ENCODE measurements at regions not wholly inside any gene's neighbourhood (a gene's known extent, or its start where the extent isn't known, plus 50 kb on each side); places are given as distances from the start of the nearest gene placed in this dataset.

DNA sequence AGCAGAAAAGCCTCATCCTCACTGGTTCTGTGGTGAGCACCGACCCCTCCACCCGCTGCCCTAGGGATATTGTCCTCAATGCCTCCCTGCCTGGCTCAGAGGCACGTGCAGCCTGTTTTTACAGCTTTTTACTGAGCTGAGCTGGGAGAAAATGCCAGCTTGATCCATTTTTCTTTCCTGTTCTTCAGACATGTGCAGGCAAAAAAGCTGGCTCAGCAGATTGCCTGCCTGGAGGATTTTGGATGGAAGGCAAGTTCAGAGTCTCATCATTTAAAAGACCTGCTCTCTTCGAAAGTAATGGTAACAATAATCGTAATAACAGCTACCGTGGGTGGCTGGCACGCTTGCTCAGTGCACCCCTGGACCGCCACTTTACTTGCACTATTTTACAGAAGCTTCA lies 135.0 kb upstream of the SMIM23 start:
- DNase-seq (ENCODE audit: low read depth) = no peak

DNA sequence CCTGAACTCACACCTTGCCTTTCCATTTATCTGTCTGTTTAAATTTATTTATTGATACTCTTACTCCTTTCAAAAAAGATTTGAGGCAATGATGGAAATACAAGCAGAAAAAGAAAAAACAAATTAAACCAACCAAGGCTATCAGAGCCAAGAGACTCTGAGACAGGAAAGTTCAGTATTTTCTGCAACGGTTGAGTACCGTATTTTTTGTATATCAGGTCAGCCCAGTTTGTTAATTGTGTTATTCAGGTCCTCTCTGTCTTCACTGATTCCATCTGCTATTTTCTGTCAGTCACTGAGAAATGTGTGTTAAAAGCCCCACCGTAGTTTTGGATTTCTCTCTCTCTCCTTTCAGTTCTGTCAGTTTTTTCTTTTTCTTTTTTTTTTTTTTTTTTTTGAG lies 134.5 kb upstream of the SMIM23 start:
- no peak for DNase-seq (ENCODE audit: low read depth)

DNA sequence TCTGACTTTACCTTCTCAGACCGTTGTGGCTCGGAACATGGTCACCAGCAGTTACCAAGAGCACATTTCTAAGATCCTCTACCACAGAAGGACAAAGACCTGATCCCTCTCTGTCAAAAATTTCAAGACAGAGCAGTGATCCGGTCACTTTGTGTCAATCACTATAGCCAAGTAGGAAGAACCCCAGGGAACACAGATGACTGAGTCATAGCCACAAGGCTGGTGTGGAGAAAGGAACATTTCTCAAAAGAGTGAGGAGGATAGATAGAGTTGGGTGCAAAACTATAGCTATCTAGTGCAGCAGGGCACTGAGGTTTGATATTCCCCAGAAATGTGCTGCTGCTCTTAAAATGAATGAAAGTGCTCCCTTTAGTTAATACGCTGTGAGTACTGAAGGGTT lies 130.7 kb upstream of the SMIM23 start:
- no peak for DNase-seq (ENCODE audit: low read depth)

DNA sequence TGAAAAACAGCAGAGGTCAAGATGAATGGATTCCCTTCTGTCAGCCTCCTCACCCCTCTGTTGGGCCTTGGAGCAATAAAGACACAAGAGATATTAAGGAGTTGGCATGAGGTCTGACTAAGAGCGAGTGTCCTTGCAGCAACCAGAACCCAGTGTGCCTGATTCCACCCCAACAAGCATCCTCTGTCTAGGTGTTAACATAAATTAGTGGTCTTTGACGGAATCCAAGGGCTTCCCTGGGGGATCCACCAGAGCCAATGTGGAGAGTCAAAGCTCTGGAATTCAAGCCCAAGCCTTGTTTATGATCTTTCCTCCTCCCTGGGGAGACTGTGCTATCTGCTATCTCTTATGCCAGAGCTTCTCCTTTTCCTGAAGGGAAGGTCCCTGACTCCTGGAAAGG lies 128.1 kb upstream of the SMIM23 start:
- DNase-seq (ENCODE audit: low read depth) = no peak

DNA sequence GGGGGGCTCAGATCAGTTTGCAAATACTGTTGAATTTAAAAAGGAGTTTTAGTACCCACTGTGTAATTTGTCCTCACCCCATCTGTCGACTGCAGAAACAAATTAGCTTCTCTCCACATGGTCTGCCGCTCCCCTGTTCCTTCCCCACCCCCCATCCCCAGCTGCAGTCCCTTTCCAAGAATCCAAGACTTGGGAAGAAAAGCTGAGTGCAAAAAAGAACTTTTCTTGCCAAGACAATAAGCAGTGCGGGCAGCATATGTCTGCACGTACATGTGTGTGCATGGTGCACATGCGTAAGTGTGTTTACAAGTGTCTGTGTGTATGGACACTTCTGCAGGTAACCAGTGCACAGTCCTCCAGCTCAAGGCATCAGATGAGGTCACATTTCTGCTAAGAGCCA lies 125.7 kb upstream of the SMIM23 start:
- no peak for DNase-seq (ENCODE audit: low read depth)

DNA sequence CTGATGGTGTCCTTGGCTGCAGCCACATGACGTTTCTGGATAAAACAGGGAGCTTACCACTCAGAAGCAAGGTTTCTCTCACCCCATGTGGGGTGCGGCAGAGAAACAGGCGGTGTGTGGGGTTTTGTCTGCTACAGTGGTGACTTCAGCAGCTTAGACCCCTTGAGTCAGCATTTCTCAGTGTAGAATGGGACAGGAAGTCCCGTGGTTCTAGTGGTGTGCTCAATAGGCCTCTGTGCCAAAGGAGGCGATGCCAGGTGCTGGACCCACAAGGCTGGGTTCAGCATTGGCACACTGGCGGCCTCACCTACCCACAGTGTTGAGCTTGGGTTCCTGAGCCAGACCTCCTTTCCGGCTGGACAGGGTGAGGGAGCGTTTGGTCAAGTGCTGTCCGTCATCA lies 125.2 kb upstream of the SMIM23 start:
- no peak for DNase-seq (ENCODE audit: low read depth)

DNA sequence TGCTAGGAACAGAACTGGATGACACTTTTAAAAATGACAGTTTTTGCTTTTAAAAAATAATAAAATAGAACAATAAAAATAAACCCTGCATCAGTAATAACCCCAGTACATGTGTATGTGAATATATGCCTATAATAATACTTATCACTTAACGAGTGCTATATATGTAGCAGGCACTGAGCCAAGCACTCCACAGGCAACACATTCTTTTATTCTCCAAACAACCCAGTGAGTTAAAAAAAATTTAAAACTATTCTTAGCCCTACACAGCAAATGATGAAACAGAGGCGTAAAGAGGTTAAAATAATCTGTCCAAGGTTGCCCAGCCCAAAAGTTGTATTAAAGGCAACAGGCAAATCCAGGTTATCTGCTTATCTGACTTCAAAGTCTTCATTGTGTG lies 124.5 kb upstream of the SMIM23 start:
- DNase-seq (ENCODE audit: low read depth) = no peak

DNA sequence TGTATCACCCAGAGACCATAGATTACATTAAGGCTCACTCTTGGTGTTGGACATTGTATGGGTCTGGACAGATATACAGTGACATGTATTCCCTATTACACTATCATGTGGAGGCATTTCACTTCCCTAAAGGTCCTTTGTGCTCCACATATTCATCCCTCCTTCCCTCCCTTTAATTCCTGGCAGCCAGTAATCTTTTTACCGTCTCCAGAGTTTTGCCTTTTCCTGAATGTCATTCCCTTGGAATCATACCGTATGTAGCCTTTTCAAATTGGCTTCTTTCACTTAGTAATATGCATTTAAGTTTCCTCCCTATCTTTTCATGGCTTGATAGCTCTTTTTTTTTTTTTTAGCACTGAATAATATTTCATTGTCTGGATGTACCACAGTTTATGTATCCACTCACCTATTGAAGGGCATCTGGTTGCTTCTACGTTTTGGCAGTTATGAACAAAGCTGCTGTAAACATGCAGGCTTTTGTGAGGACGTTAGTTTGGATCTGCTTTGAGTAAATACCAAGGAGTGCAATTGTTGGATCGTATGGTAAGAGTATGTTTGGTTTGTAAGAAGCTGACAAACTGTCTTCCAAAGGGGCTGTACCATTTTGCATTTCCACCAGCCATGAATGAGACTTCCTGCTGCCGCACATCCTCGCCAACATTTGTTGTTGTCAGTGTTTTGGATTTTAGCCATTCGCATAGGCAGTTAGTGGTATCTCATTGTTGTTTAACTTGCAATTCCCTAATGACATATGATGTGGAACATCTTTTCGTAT lies 122.1 kb upstream of the SMIM23 start:
- no peak for DNase-seq (ENCODE audit: low read depth)

DNA sequence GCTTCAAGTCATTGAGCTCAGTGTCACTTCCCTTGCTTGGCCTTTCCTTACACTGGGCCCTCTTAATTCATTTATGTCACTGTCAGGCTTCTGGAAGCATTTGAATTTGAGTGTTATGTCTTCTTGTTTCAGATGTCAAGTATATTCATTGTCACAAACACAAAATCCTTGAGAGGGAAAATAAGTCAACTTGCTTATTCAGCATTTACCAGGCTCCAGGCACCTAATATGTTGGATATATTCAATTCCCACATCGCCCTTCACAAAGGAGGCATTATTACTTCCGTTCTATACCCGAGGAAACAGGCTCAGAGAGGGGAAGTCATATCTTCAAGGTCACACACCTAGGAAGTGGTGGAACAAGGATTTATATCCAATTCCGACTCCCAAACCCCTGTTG lies 121.1 kb upstream of the SMIM23 start:
- DNase-seq (ENCODE audit: low read depth) = no peak

DNA sequence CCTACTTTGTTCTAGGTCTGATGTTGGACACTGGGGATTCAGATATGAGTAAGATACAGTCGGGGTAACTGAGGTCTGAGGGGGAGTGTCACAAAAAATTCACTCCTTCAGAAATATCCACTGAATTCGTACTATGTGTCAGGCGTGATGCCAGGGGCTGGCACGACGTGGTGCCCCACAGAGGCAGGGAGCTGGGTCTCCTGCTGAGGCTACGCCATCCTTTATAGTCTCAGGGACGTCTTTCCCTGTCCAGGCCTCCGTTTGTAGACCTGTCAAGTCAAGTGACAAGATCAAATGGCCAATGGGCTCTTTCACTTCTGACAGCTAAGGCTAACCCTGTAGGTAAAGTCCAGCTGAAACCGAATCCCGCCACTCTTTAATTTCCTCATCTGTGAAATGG lies 118.8 kb upstream of the SMIM23 start:
- no peak for DNase-seq (ENCODE audit: low read depth)

DNA sequence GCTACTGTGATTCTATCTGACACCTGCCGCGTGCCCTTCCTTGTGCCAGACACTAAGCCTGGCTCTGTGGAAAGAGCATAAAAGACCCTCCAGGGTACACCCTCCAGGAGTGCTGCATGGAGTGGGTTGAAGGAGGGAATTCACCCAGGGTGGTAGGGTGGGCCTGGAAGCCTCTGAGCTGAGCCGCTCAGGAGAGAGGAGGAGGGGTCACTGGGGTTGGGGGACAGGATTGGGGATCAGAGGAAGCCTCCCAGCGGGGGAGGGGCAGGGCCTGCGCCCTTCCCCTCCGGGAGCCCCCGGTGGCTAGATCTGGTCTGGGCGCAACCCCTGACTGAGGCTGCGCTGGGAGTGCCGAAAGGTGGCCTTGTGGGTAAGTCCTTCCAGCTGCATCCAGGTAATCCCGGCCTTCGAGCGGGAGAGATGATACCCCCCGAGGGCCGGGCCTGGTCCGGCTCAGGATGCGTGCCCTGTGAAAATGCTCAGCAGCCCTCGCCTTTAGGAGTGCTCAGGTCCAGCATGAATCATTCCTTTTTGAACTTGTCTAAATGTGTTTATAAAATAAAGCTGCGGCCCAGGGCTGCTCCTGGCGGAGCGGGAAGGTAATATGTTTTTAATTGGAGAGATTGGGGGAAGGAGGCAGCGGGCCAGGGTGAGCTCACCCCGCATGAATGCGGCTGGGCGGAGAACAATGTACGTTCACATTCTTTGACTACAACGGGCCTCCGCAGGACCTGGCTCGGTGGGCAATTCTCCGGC lies 118.1 kb upstream of the SMIM23 start:
- DNase-seq (ENCODE audit: low read depth) = peak; percentile 88

DNA sequence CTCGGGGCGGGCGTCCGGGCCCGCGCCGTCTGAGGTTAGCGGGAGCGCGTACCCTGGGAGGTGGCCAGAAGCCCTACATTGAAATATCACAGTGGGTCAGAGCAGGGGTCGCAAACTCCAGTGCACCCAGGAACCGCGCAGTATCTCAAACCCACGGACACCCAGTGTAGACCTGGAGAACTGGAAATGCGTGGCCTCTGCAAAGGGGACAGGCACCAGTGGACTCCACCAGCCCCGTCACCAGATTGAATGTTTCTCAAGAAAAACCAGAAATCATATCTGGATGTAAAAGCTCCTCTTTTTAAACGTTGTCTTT lies 117.6 kb upstream of the SMIM23 start:
- no peak for DNase-seq (ENCODE audit: low read depth)

DNA sequence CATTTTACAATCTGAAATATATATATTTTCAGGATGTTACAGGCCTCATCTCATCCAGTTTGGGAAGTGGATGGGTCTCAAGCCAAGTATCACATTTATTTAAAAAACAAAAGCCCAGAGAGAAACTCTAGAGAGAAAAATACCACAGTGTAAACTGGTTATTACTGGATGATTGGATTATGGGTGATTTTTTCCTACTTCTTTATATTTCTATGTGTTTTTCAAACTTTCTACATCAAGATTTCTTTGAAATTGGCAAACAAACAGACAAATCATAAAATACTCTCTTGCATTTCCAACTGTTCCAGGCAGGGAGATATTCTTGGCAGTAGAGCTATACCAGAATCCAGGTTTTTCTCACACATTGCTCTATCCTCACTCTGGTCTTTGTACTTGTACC lies 116.0 kb upstream of the SMIM23 start:
- DNase-seq (ENCODE audit: low read depth) = no peak

DNA sequence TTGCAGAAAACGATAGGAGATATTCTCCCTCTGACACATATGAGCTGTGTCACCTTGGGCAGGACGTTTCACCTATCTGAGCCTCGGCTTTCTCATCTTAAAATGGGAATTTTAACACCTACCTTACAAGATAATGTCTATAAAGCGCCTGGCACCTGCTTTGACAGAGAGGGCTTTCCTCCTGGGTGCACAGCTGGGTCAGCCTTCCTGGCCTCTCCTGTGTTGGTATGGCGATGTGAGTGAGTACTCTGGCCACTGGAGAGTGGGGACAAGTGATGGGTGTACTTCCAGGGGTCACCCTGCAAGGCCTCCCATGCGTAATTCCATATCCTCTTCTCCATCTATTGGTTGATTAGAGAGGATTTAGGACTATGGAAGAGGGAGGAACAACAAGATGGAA lies 113.1 kb upstream of the SMIM23 start:
- no peak for DNase-seq (ENCODE audit: low read depth)

DNA sequence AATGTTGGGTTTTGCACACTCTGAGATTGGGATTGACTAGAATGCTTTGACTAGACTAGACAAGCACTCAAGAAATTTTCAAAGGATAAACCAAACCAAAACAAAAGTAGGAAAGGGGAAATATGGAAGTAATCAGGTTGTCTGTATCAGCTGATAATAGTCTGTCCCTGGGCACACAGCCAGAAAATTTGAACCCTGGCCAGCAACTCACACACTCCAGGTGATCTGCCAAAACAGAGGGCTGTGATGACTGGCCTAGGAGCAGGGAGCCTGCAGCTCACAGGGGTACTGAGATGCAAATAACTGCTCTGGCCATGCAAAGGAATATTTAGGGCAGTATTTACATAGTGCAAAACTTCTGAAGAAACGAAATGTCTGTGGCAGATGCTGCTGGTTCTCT lies 112.3 kb upstream of the SMIM23 start:
- no peak for DNase-seq (ENCODE audit: low read depth)

DNA sequence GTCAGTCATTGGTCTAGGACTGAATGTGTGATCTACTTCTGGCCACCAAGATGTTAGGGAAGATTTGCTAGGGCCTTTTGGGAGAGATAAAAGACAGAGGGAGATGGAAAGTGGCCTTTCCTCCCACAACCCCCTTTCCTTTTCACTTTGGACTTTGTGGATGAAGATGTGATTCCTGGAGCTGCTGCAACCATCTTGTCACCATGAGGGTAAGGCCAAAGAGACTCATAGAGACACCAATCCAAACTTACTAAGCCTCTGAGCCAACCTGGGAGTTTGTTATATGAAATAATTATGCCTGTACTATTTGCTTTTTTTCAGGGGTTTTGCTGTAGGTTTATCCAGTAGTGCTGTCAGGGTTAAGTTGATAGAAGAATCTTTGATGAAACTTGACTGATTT lies 111.8 kb upstream of the SMIM23 start:
- no peak for DNase-seq (ENCODE audit: low read depth)

DNA sequence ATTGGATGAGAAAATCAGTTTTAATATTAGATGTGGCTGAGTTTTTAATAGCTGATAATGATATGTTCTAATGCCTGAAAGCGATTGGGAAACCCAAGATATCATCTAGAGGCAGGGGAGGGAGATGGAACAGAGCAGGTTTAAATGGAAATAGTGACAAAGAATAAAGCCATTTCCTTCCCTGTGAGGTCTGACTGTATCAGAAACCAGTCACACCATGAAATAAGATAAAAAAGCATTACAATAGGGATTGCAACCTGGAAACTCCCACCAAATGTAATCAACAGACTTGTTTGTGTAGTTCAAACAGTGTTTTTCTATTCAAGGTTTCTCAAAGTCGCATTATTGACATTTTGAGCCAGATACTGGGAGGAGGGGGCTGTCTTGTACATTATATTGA lies 110.1 kb upstream of the SMIM23 start:
- no peak for DNase-seq (ENCODE audit: low read depth)

DNA sequence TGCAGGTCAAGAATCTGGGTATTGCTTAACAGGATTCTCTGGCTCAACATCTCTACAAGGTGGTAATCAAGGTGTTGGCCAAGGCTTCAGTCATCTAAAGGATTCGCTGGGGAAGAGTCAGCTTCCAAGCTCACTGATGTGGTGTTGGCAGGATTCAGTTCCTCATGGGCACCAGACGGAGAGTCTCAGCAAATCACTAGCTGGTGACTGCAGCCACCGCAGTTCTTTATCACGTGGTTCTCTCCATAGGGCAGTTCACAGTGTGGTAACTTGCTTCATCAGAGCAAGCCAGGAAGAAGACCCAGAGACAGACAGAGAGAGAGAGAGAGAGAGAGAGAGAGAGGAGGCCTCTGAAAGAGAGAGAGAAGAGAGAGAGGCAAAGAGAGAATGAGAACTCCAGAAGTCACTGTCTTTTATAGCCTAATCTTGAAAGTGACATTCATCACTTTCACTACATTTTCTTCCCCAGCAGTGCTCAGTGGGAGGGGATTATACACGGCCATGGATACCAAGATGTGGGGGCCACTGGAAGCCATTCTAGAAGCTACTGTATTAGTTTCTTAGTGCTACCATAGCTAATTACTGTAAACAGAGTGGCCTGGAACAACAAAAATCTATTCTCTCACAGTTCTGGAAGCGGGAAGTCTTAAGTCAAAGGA lies 109.2 kb upstream of the SMIM23 start:
- no peak for DNase-seq (ENCODE audit: low read depth)

DNA sequence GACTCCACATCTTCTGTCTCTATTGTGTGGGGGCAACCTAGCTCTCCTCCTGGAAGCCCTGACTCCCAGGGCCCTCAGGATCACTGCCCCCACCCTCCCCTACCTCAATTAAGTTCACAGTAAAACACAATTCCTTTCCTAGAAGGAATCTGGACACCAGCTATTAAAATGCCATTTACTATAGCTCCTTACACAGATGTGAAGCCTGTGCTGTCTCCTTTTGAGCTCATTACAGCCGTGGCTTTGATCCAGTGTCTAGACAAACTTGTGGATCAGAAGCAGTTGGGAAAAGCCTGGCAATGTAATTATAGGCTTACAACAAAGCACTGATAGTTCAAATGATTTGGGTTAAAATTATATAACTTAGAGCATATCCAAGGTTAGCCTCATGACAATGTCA lies 107.0 kb upstream of the SMIM23 start:
- no peak for DNase-seq (ENCODE audit: low read depth)

DNA sequence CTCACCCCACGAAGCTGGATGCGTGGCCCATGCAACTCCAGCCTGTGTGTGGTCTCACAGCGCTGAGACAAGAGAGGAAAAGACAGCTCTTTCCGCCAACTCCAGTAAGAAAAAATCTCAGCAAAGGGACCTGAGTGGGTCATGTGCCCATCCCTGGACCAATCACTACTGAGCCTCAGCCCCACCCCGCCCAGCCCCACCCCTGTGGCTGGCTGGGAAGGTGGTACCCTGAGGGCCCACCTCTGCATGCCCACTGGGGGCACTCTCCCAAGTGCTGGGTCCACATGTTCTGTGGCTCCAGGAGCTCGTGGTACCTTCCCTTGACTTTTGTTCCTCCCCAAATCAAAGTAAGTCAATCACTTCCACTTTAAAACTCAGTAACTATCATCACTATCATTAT lies 105.1 kb upstream of the SMIM23 start:
- DNase-seq (ENCODE audit: low read depth) = no peak

DNA sequence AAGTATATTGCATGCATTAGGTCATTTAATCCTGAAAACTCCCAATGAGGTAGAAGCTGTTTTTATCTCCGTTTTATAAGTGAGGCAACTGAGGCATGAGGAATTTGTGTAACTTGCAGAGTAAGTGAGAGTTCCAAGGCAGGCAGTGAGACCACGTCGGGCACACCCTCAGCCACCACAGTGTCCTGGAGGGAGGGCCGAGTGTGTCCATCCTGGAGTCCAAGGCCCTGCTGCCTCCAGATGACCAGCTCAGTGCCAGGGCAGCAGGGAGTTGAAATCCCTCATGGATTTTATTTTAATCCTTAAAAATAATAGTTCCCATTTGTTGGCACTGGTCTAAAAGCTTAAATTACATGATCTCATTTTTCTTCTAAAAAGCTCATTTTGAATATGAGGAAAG lies 104.6 kb upstream of the SMIM23 start:
- DNase-seq (ENCODE audit: low read depth) = no peak

DNA sequence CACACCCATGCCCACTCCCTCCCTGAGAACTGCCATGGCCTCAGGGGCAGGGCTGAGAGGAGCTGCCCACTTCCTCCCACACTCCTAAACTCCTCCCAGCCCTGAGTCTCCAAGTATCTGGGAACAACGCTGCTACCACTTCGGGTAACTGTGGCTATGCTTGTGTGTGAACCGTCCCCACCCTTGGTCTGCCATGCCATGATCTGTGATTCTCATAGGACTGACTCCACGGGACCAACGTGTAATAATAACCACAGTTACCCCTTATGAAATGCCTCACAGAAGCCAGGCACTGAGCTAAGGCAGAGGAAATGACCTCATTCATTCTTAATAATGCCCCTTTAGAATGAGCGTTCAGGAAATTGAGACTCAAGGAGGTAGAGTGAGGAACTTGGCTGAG lies 103.9 kb upstream of the SMIM23 start:
- DNase-seq (ENCODE audit: low read depth) = peak; percentile 42

DNA sequence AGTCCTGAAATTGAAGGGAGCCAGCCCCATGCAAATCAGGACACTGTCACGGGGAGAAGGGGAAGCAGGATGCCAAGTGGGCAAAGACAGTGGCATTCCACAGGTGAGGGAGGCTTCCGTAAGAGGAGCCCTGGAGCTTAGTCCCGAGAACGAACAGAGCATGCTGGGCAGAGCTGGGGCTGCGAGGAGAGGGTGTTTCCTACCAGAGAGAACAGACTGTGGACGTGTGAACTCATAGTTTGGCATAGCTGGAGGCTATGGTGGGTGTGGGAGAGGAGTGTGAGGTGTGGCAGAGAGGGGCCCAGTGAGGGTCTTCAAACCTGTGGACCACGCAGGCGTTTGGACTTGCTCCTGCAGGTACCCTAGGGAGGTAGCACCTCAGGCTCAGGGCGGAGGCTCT lies 102.8 kb upstream of the SMIM23 start:
- no peak for DNase-seq (ENCODE audit: low read depth)

DNA sequence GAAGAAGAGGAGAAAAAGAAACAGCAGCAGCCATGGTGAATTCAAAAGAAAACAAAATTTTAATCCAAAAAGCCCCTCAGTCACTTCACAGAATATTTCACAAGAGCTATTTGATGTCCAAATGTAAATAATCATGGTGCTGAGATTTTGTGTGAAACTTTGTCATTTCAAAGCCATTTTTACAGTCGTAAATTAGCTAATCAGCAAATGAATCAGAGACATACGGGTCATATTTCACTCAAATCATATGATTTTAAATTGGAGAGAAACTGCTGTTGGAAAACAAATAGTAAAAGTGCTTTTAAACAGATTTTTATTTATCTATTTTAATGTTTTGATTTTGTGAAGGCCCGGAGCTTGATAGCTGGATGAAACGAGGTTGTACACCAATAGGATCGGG lies 101.4 kb upstream of the SMIM23 start:
- DNase-seq (ENCODE audit: low read depth) = no peak

Measured in iris pigment epithelial cell (primary cell).